Vagina (tissue), 2 donors: ENCODE measurements at regions not wholly inside any gene's neighbourhood (a gene's known extent, or its start where the extent isn't known, plus 50 kb on each side); places are given as distances from the start of the nearest gene placed in this dataset.

Experiments used
- DNase-seq, 2 donors: peaks; one replicate each; pipeline ENCODE4 v3.0.0-alpha.2; 2017; ENCODE audit errors: extremely low spot score in 2 of 2
- H3K27ac ChIP-seq: fragments of 200-600 bp; sonication (generic); one replicate; pipeline ENCODE4 v1.5.1; 2019
- H3K27me3 ChIP-seq: fragments of 200-600 bp; sonication (generic); one replicate; pipeline ENCODE4 v1.5.1; 2019
- H3K36me3 ChIP-seq, 2 donors: fragments of 200-600 bp; sonication (generic); one replicate each; pipeline ENCODE4 v1.5.1; 2017 to 2019
- H3K4me1 ChIP-seq: fragments of 200-600 bp; sonication (generic); one replicate; pipeline ENCODE4 v1.5.1; 2019
- H3K4me3 ChIP-seq, 2 donors: fragments of 200-600 bp; sonication (generic); 1 replicate in 1 of 2; 2 replicates in 1 of 2; pipeline ENCODE4 v1.5.1; 2016 to 2019
- H3K9me3 ChIP-seq: fragments of 200-600 bp; sonication (generic); one replicate; pipeline ENCODE4 v1.5.1; 2019
- CTCF ChIP-seq, 3 experiments: fragments of 450-650 bp in 2 of 3; fragments of 200-600 bp in 1 of 3; sonication (generic) in 1 of 3; IDR thresholded peaks; one replicate each; pipeline ENCODE4 v1.5.1; 2017 to 2019; ENCODE audit warnings: antibody characterized with exemption in 3 of 3, mild to moderate bottlenecking in 2 of 3, moderate library complexity in 2 of 3
- POLR2A ChIP-seq, 2 donors: fragments of 450-650 bp; IDR thresholded peaks; one replicate each; pipeline ENCODE4 v1.6.1; 2017; ENCODE audit warnings: antibody characterized with exemption in 2 of 2, mild to moderate bottlenecking in 2 of 2, moderate library complexity in 2 of 2
- POLR2AphosphoS5 ChIP-seq, 2 donors: sonication (generic); formaldehyde crosslinking; IDR thresholded peaks; one replicate each; pipeline ENCODE4 v1.9.0; 2017; ENCODE audit warnings: antibody characterized with exemption in 2 of 2, mild to moderate bottlenecking in 2 of 2, low read depth in 1 of 2; ENCODE audit not compliant: insufficient read depth in 1 of 2
- intact Hi-C: fragments of 100-400 bp; cut with DNase I; formaldehyde crosslinking; loops from one replicate; pipeline ENCODE4 v1.15.1; 2023

GRCh38 chr4:60814549-60814948 lies 385.6 kb upstream of the ADGRL3 start:
- no peak overlapping the region for H3K27ac ChIP-seq
- DNase-seq = no peak
- intact Hi-C loops = no loop called here
- no peaks in the 10 kb centered on the region for H3K36me3 ChIP-seq
- H3K27me3 ChIP-seq = no peaks in the 10 kb centered on the region
- H3K4me1 ChIP-seq = no peaks in the 10 kb centered on the region
- no peaks in the 10 kb centered on the region for H3K9me3 ChIP-seq
- no peak overlapping the region for H3K4me3 ChIP-seq
- TF ChIP-seq POLR2A (IDR thresholded peaks at IDR 0.05) (no peak), CTCF (IDR thresholded peaks at IDR 0.05) (no peak), POLR2AphosphoS5 (IDR thresholded peaks at IDR 0.05; ENCODE audit: insufficient read depth in 1 of 2, low read depth in 1 of 2) (no peak)

DNA sequence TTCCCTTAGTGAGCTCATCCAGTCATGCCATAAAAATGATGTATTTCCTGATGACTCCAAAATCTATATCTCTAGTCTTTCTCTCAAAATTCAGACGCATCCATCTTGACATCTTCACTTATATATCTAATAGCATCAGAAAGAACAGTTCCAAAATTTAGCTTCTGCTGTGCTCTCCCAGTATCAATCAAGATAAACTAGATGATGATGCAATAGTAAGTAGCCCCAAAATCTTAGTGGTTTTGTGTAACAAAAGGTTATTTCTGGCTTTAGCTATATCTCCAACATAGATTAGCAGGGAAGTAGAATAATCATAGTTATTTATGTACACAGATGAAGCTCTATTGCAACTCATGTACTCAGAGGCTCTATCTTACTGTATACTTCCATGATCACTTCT lies 382.5 kb upstream of the ADGRL3 start:
- no peak for DNase-seq
- no peak for TF ChIP-seq CTCF (IDR thresholded peaks at IDR 0.05)
- TF ChIP-seq POLR2A (IDR thresholded peaks at IDR 0.05) = no peak
- no peak for TF ChIP-seq POLR2AphosphoS5 (IDR thresholded peaks at IDR 0.05; ENCODE audit: insufficient read depth in 1 of 2, low read depth in 1 of 2)
- no peaks in the 10 kb centered on the region for H3K9me3 ChIP-seq
- H3K4me1 ChIP-seq = no peaks in the 10 kb centered on the region
- H3K36me3 ChIP-seq = no peaks in the 10 kb centered on the region
- H3K27ac ChIP-seq = no peak overlapping the region
- H3K4me3 ChIP-seq = no peak overlapping the region
- H3K27me3 ChIP-seq = no peaks in the 10 kb centered on the region
- intact Hi-C loops = no loop called here

GRCh38 chr4:60822986-60823385 lies 377.1 kb upstream of the ADGRL3 start:
- Histone ChIP-seq H3K9me3 (no peaks in the 10 kb centered on the region), H3K27ac (no peak overlapping the region), H3K36me3 (no peaks in the 10 kb centered on the region), H3K4me1 (no peaks in the 10 kb centered on the region), H3K4me3 (no peak overlapping the region), H3K27me3 (no peaks in the 10 kb centered on the region)
- TF ChIP-seq POLR2AphosphoS5 (IDR thresholded peaks at IDR 0.05; ENCODE audit: insufficient read depth in 1 of 2, low read depth in 1 of 2) = no peak
- TF ChIP-seq POLR2A (IDR thresholded peaks at IDR 0.05) = no peak
- no peak for TF ChIP-seq CTCF (IDR thresholded peaks at IDR 0.05)
- intact Hi-C loops = no loop called here
- no peak for DNase-seq

DNA sequence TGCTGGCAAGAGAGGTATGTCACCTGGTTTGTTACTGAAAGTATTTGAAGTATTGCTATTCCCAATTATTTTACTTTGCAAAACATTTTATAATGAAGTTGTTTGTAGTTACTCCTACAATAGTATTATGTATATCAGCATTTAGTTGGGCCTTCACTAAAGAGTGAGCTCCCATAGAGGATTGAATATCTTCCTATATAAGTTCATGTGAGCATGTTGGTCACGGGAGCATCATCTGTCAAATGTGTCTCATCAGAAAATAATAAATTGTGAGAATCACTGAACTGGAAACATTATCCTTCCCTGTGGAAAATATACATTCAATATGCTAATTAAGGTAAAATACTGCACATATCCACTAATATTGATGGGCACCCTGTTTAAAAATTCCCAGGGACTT lies 360.1 kb upstream of the ADGRL3 start:
- Histone ChIP-seq H3K9me3 (no peaks in the 10 kb centered on the region), H3K36me3 (no peaks in the 10 kb centered on the region), H3K27me3 (no peaks in the 10 kb centered on the region), H3K4me3 (no peak overlapping the region), H3K4me1 (no peaks in the 10 kb centered on the region), H3K27ac (no peak overlapping the region)
- TF ChIP-seq CTCF (IDR thresholded peaks at IDR 0.05) = no peak
- no peak for TF ChIP-seq POLR2AphosphoS5 (IDR thresholded peaks at IDR 0.05; ENCODE audit: insufficient read depth in 1 of 2, low read depth in 1 of 2)
- no peak for TF ChIP-seq POLR2A (IDR thresholded peaks at IDR 0.05)
- intact Hi-C loops = no loop called here
- no peak for DNase-seq

- Histone ChIP-seq H3K4me1 (no peaks in the 10 kb centered on the region), H3K36me3 (no peaks in the 10 kb centered on the region), H3K27me3 (no peaks in the 10 kb centered on the region), H3K27ac (no peak overlapping the region), H3K9me3 (no peaks in the 10 kb centered on the region), H3K4me3 (no peak overlapping the region)
- TF ChIP-seq CTCF (IDR thresholded peaks at IDR 0.05) = no peak
- no peak for TF ChIP-seq POLR2A (IDR thresholded peaks at IDR 0.05)
- TF ChIP-seq POLR2AphosphoS5 (IDR thresholded peaks at IDR 0.05; ENCODE audit: insufficient read depth in 1 of 2, low read depth in 1 of 2) = no peak
- intact Hi-C loops = no loop called here
- no peak for DNase-seq
Observed at GRCh38 chr4:60846678-60847077, 353.4 kb upstream of the ADGRL3 start.
